Fibroblast of lung (primary cell): ENCODE measurements at regions not wholly inside any gene's neighbourhood (a gene's known extent, or its start where the extent isn't known, plus 50 kb on each side); places are given as distances from the start of the nearest gene placed in this dataset.

Source experiments
- DNase-seq, 2 donors: peaks; one replicate each; pipeline versions ENCODE4 v3.0.0 to v3.0.0-alpha.2; 2010; ENCODE audit warnings: low read depth in 2 of 2
- H2AFZ ChIP-seq: 2 replicates; pipeline ENCODE4 v1.5.1; 2012; ENCODE audit warnings: low read length, control low read depth, inconsistent platforms
- H3K27ac ChIP-seq: 2 replicates; pipeline ENCODE4 v1.5.1; 2011; ENCODE audit warnings: low read length, control low read depth; ENCODE audit not compliant: insufficient read depth
- H3K27me3 ChIP-seq: 2 replicates; pipeline ENCODE4 v1.5.1; 2011; ENCODE audit warnings: mild to moderate bottlenecking, low read length; ENCODE audit not compliant: control insufficient read depth, insufficient read depth
- H3K36me3 ChIP-seq: 2 replicates; pipeline ENCODE4 v1.5.1; 2011; ENCODE audit warnings: low read length; ENCODE audit not compliant: control insufficient read depth, insufficient read depth
- H3K4me1 ChIP-seq: 2 replicates; pipeline ENCODE4 v1.5.1; 2011; ENCODE audit warnings: low read length; ENCODE audit not compliant: control insufficient read depth, insufficient read depth; ENCODE audit errors: extremely low read depth
- H3K4me2 ChIP-seq: 2 replicates; pipeline ENCODE4 v1.5.1; 2011; ENCODE audit warnings: low read length, control low read depth; ENCODE audit not compliant: insufficient read depth; ENCODE audit errors: extremely low read depth
- H3K4me3 ChIP-seq, 4 experiments: fragments of 200-600 bp in 1 of 4; sonication (generic) in 1 of 4; replicated peaks in 1 of 4; 2 replicates each; pipeline ENCODE4 v1.5.1; 2011 to 2016; ENCODE audit warnings: low read length in 4 of 4, low read depth in 3 of 4, mild to moderate bottlenecking in 3 of 4, control low read depth in 2 of 4, inconsistent platforms in 1 of 4, mixed read lengths in 1 of 4; ENCODE audit not compliant: insufficient read depth in 1 of 4; ENCODE audit errors: control extremely low read depth in 1 of 4
- H3K79me2 ChIP-seq: 2 replicates; pipeline ENCODE4 v1.5.1; 2012; ENCODE audit warnings: mild to moderate bottlenecking, low read length, inconsistent platforms; ENCODE audit not compliant: control insufficient read depth, insufficient read depth
- H3K9ac ChIP-seq: 2 replicates; pipeline ENCODE4 v1.5.1; 2011; ENCODE audit warnings: mild to moderate bottlenecking, low read length, control low read depth; ENCODE audit not compliant: insufficient read depth
- H3K9me3 ChIP-seq: 2 replicates; pipeline ENCODE4 v1.5.1; 2012; ENCODE audit warnings: low read depth, low read length; ENCODE audit not compliant: control insufficient read depth, insufficient read depth
- H4K20me1 ChIP-seq: 2 replicates; pipeline ENCODE4 v1.5.1; 2011; ENCODE audit warnings: low read length; ENCODE audit not compliant: control insufficient read depth, insufficient read depth; ENCODE audit errors: extremely low read depth
- CTCF ChIP-seq, 2 donors: IDR thresholded peaks in 1 of 2; conservative IDR thresholded peaks in 1 of 2; 1 replicate in 1 of 2; 2 replicates in 1 of 2; pipeline ENCODE4 v1.5.1; 2011 to 2012; ENCODE audit warnings: low read length in 2 of 2, control low read depth in 1 of 2, inconsistent platforms in 1 of 2, low read depth in 1 of 2, mild to moderate bottlenecking in 1 of 2
- EZH2 ChIP-seq: IDR thresholded peaks from 2 replicates; pipeline ENCODE4 v1.5.1; 2012; ENCODE audit warnings: low read length, control low read depth, mild to moderate bottlenecking; ENCODE audit errors: missing control alignments

DNA sequence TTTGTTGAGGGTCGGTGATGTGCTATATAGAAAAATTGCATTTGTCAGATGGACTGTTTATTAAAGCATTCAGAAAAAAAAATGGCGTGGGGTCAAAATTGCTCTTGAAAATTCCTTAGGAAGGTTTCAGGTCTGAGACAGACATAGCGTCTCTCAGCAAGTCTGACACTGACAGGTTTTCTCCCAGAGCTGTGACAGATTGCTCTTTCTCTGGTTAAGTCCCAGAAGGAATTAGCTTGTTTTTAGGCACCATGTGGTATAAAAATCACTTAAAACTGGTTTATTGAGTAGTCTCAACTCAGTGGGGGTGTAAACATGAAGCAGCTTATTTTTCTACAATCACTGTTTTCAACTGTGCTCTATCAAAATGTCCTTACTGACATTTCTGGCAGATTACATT, 1379.8 kb downstream of the MAT2B start:
- H2AFZ ChIP-seq = no peak overlapping the region
- no peaks in the 10 kb centered on the region for H3K36me3 ChIP-seq
- H3K9ac ChIP-seq = no peak overlapping the region
- H3K27ac ChIP-seq = no peak overlapping the region
- H3K79me2 ChIP-seq = no peaks in the 10 kb centered on the region
- no peaks in the 10 kb centered on the region for H3K9me3 ChIP-seq
- no peak overlapping the region for H3K4me3 ChIP-seq
- H3K4me1 ChIP-seq = no peaks in the 10 kb centered on the region
- H3K4me2 ChIP-seq = no peak overlapping the region
- DNase-seq = no peak
- no peaks in the 10 kb centered on the region for H3K27me3 ChIP-seq
- H4K20me1 ChIP-seq = no peaks in the 10 kb centered on the region
- TF ChIP-seq CTCF (conservative IDR thresholded peaks at IDR 0.05 in 1 of 2, IDR thresholded peaks at IDR 0.05 in 1 of 2; ENCODE audit: low read depth in 1 of 2, low read length in 2 of 2) (no peak), EZH2 (no peak)

GRCh38 chr5:164893071-164893470, 1387.7 kb downstream of the MAT2B start:
- Histone ChIP-seq H3K27ac (no peak overlapping the region), H3K79me2 (no peaks in the 10 kb centered on the region), H4K20me1 (no peaks in the 10 kb centered on the region), H3K36me3 (no peaks in the 10 kb centered on the region), H3K9me3 (no peaks in the 10 kb centered on the region), H3K4me2 (no peak overlapping the region), H3K4me1 (no peaks in the 10 kb centered on the region), H3K9ac (no peak overlapping the region), H3K4me3 (no peak overlapping the region), H3K27me3 (no peaks in the 10 kb centered on the region), H2AFZ (no peak overlapping the region)
- no peak for DNase-seq
- no peak for TF ChIP-seq EZH2
- no peak for TF ChIP-seq CTCF (conservative IDR thresholded peaks at IDR 0.05 in 1 of 2, IDR thresholded peaks at IDR 0.05 in 1 of 2; ENCODE audit: low read depth in 1 of 2, low read length in 2 of 2)

- Histone ChIP-seq H3K9ac (no peak overlapping the region), H3K79me2 (no peaks in the 10 kb centered on the region), H3K27ac (no peak overlapping the region), H3K9me3 (no peaks in the 10 kb centered on the region), H3K4me2 (no peak overlapping the region), H3K4me3 (no peak overlapping the region), H3K4me1 (no peaks in the 10 kb centered on the region), H4K20me1 (no peaks in the 10 kb centered on the region), H3K27me3 (no peaks in the 10 kb centered on the region), H2AFZ (no peak overlapping the region), H3K36me3 (no peaks in the 10 kb centered on the region)
- TF ChIP-seq EZH2 = no peak
- no peak for TF ChIP-seq CTCF (conservative IDR thresholded peaks at IDR 0.05 in 1 of 2, IDR thresholded peaks at IDR 0.05 in 1 of 2; ENCODE audit: low read depth in 1 of 2, low read length in 2 of 2)
- DNase-seq = no peak
Measured at GRCh38 chr5:164898705-164899104, 1393.3 kb downstream of the MAT2B start.
